ENCODE measurements at regions not wholly inside any gene's neighbourhood (a gene's known extent, or its start where the extent isn't known, plus 50 kb on each side); places are given as distances from the start of the nearest gene placed in this dataset.

- no peak for TF ChIP-seq ZBTB49 (CRISPR knock-in tag; IDR thresholded peaks at IDR 0.05; ENCODE audit: borderline replicate concordance)
These were observed 159.3 kb downstream of the TSEN15 start (continued) for GRCh38 chr1:184210862-184211261.

GRCh38 chr1:184212649-184213314, 161.3 kb downstream of the TSEN15 start:
- H2AFZ ChIP-seq (ENCODE audit: low read length): no peak overlapping the region
- in situ Hi-C loops (cut with HindIII; ENCODE audit: extremely low pct_ligation_motif_present, low pct_unique_long_range_greater_than_20kb): loop anchor here (25.0 kb wide), 1 partner anchor 275 kb away; no protein-coding TSS in a partner anchor
- TF ChIP-seq CHD2 (IDR thresholded peaks at IDR 0.05; ENCODE audit: low read depth, low read length) (no peak), MBNL3 (CRISPR knock-in tag; conservative IDR thresholded peaks at IDR 0.05) (no peak), TCF12 (IDR thresholded peaks at IDR 0.05) (no peak), TCF12 (CRISPR knock-in tag; IDR thresholded peaks at IDR 0.05) (no peak), ZNF784 (CRISPR knock-in tag; IDR thresholded peaks at IDR 0.05; ENCODE audit: borderline replicate concordance) (no peak), ZBTB40 (IDR thresholded peaks at IDR 0.05) (no peak), ZBTB40 (CRISPR knock-in tag; IDR thresholded peaks at IDR 0.05) (no peak), MYPOP (CRISPR knock-in tag; IDR thresholded peaks at IDR 0.05) (no peak)

More at GRCh38 chr1:184212649-184213314, 161.3 kb downstream of the TSEN15 start:
- BruUV-seq (replicated peaks): no TSS peak
- no peaks in the 10 kb centered on the region for H3K79me2 ChIP-seq (ENCODE audit: insufficient read depth, low read length)
- no peak overlapping the region for H3K4me3 ChIP-seq (replicated peaks in 1 of 3; ENCODE audit: insufficient read depth in 1 of 3, low read depth in 2 of 3, low read length in 3 of 3)
- CTCF ChIA-PET (ENCODE audit: low intra/inter-chr PET ratio, low total read pairs): no interaction called here
- DNase-seq (ENCODE audit: low spot score) (no peak), FAIRE-seq (no peak), ATAC-seq (no peak)
- WGBS (ENCODE audit: low lambda C conversion rate): 5% methylated on average over 7 of the region's 7 CpGs
- H3K27me3 ChIP-seq (ENCODE audit: control insufficient read depth in 1 of 2, insufficient read depth in 2 of 2, low read length in 2 of 2): peaks cover 0 to 10% of the 10 kb centered on the region in 2 experiments; a peak in 2 of 5 replicates
- H3K36me3 ChIP-seq (replicated peaks in 1 of 2; ENCODE audit: control insufficient read depth in 1 of 2, insufficient read depth in 2 of 2, low read length in 2 of 2): no peaks in the 10 kb centered on the region
- POLR2A ChIA-PET: no interaction called here
- intact Hi-C loops (cut with micrococcal nuclease; ENCODE audit: unreplicated experiment): no loop called here
- H3K27ac ChIP-seq (ENCODE audit: extremely low read length, insufficient read depth, low read length): no peak overlapping the region
- H3K4me1 ChIP-seq (ENCODE audit: insufficient read depth, low read length): no peaks in the 10 kb centered on the region
- H3K9ac ChIP-seq (ENCODE audit: insufficient read depth, low read depth, low read length): no peak overlapping the region
- H4K20me1 ChIP-seq (ENCODE audit: insufficient read depth, low read length): no peaks in the 10 kb centered on the region
- no peaks in the 10 kb centered on the region for H3K9me3 ChIP-seq (ENCODE audit: low read length)
- no peak overlapping the region for H3K4me2 ChIP-seq (ENCODE audit: low read depth, low read length)
